Epithelial cell of esophagus (primary cell): ENCODE measurements at regions not wholly inside any gene's neighbourhood (a gene's known extent, or its start where the extent isn't known, plus 50 kb on each side); places are given as distances from the start of the nearest gene placed in this dataset.

ENCODE experiments used
- DNase-seq: peaks from one replicate; pipeline ENCODE4 v3.0.0; 2010; ENCODE audit warnings: low read depth
- H3K4me3 ChIP-seq: 2 replicates; pipeline ENCODE4 v1.5.1; 2011; ENCODE audit warnings: mild to moderate bottlenecking, low read length, control low read depth
- CTCF ChIP-seq: IDR thresholded peaks from 2 replicates; pipeline ENCODE4 v1.5.1; 2011; ENCODE audit warnings: low read depth, mild to moderate bottlenecking, low read length, control low read depth, inconsistent platforms; ENCODE audit not compliant: insufficient read depth; ENCODE audit errors: missing control alignments

GRCh38 chr18:77851802-77852201 is 602.2 kb downstream of the GALR1 start:
- no peak overlapping the region for H3K4me3 ChIP-seq
- DNase-seq = no peak
- no peak for TF ChIP-seq CTCF

GRCh38 chr18:77853859-77854258 is 604.2 kb downstream of the GALR1 start:
- no peak overlapping the region for H3K4me3 ChIP-seq
- TF ChIP-seq CTCF = no peak
- no peak for DNase-seq

GRCh38 chr18:77857678-77858655 is 608.3 kb downstream of the GALR1 start:
- DNase-seq = no peak
- TF ChIP-seq CTCF = no peak
- no peak overlapping the region for H3K4me3 ChIP-seq

- no peak for DNase-seq
- H3K4me3 ChIP-seq = no peak overlapping the region
- no peak for TF ChIP-seq CTCF
Observed at GRCh38 chr18:77859634-77860033, 610.0 kb downstream of the GALR1 start.

- no peak overlapping the region for H3K4me3 ChIP-seq
- no peak for TF ChIP-seq CTCF
- DNase-seq = no peak
Observed at GRCh38 chr18:77862066-77862757, 612.6 kb downstream of the GALR1 start.

GRCh38 chr18:77865853-77866252 is 616.2 kb downstream of the GALR1 start:
- no peak for DNase-seq
- no peak overlapping the region for H3K4me3 ChIP-seq
- TF ChIP-seq CTCF = no peak
